ENCODE measurements at regions not wholly inside any gene's neighbourhood (a gene's known extent, or its start where the extent isn't known, plus 50 kb on each side); places are given as distances from the start of the nearest gene placed in this dataset.
"Not testable (repeated sequence)": the region's sequence is repeated elsewhere in the genome, so short reads cannot be mapped to it uniquely, and the experiment has no call there.

DNA sequence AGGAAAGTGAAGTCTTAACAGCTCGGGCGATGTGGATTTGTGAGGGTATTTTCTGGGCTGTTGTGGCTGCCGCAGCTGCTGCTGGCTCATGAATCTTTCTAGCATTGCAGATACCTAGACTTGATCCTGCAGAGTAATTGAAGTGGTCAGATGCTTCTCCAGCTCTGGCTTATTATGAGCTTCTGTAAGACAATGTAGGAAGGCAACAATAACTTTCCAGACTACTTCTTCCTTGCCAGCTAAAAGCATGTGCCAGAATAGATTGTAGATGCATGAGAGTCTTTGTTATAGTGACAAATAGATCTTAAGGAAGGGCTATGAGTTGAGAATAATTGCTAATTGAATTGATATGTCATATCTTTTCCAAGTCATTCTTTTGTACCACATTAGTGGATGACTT, 461.4 kb upstream of the POT1 start:
- no peak for DNase-seq (ENCODE audit: low spot score)

GRCh38 chr7:125386211-125386610, 456.6 kb upstream of the POT1 start:
- no peak for DNase-seq (ENCODE audit: low spot score)

DNA sequence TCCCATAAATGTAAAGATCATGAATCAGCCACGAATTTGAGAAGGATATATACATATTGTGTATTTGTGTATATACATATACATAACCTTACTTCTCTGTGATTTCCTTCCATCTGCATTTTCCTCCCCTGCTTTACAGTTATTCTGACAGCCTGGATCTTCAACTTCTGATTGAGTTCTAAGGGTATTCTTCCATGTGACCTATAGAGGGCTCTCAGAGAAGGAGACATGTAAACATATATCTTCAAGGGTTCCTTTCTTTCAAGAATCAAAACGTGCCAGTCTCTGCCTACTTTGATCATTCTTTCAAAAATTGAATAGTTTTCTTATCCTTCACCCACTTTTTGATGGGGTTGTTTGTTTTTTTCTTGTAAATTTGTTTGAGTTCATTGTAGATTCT, 453.7 kb upstream of the POT1 start:
- no peak for DNase-seq (ENCODE audit: low spot score)

DNA sequence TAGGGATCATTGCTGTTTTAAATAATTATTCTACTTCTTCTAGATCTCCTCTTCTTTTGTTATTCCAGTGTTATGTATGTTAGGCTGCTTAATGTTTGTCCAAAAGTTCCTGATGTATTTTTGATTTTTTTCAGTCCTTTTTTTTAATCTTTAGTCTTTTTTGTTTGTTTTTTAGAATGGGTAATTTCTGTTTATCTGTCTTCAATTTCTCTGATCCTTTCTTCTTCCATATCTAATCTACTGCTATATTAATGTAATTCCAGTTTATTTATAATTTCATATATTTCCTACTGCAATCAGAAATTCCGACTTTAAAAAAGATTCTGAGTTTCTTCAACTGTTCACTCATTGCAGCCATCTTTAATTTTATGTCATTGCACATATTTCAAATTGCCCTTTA, 452.8 kb upstream of the POT1 start:
- no peak for DNase-seq (ENCODE audit: low spot score)

GRCh38 chr7:125375942-125376341, 446.3 kb upstream of the POT1 start:
- no peak for DNase-seq (ENCODE audit: low spot score)

GRCh38 chr7:125370502-125370901, 440.9 kb upstream of the POT1 start:
- no peak for DNase-seq (ENCODE audit: low spot score)

- DNase-seq (ENCODE audit: low spot score): no peak
Observed at GRCh38 chr7:125363873-125364272, 434.2 kb upstream of the POT1 start.

GRCh38 chr7:125358551-125359167, 429.0 kb upstream of the POT1 start:
- DNase-seq (ENCODE audit: low spot score): peak; percentile 17

DNA sequence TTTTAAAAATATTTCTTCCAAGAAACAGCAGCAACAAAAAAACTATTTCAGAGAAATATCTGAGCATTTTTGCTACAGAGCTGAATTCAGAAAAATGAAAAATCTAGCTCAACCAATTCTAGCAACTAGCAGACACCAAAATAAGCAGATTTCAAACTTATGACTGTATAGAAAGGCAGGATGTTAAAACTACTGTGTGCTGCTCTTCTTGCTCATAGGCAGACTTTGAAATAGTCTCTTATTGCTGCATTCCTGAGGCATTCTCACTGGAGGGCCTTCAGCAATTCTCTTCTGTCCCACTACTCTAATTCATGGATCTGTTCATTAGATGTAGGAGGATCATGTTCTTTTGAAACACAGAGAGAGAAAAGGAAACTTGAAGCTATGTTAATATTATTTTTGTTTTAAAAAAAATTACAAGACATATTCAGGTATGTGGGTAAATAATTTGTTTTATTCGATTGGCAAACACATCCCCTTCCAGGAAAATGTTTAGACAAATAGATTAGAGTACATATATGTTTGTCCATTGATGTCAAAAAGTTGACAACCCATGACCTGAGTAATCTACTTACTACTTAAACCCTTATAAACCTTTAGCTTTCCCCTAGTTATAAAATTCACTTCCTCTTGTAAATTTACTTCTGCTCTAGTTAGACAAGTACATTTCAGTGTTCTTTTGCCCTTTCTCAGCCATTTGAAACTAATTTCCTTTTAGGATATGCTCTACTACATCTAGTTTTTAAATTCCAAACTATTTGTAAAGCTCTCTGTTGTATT, 428.2 kb upstream of the POT1 start:
- no peak for DNase-seq (ENCODE audit: low spot score)

GRCh38 chr7:125355899-125356298, 426.3 kb upstream of the POT1 start:
- peak; percentile 64 for DNase-seq (ENCODE audit: low spot score)

DNA sequence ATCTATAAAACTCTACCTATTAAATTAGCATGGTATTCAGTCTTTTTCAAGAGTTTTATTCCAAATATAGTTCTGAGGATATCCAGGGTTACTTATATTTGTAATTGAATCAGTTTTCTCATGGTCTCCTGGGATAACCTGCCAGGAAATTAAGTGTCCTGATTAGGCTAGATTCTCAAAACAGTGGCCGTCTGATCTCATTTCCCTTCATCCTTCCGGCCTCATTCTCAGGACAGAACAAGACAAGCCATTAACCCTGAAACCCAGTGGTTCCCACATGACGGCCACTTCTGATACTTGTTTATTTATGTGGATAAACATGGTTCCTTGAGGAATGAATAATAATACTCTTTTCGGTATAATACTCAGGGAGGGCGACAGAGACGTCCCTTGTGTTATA, 417.6 kb upstream of the POT1 start:
- DNase-seq (ENCODE audit: low spot score): no peak

DNA sequence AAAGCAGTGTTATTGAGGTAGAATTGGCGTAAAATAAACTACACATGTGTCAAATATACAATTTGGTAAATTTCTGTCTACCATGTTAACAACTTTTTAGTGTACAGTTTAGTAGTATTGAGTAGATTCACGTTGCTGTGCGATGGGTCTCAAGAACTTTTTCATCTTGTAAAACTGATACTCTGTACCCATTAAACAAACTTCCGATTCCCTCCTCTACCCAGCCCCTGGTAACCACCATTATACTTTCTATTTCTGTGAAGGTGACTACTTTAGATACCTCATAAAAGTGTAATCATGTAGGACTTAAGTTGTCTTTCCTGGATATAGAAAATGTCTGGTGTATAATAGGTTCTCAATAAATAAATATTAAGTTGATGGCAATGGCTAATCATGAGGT, 408.5 kb upstream of the POT1 start:
- DNase-seq (ENCODE audit: low spot score): no peak

DNA sequence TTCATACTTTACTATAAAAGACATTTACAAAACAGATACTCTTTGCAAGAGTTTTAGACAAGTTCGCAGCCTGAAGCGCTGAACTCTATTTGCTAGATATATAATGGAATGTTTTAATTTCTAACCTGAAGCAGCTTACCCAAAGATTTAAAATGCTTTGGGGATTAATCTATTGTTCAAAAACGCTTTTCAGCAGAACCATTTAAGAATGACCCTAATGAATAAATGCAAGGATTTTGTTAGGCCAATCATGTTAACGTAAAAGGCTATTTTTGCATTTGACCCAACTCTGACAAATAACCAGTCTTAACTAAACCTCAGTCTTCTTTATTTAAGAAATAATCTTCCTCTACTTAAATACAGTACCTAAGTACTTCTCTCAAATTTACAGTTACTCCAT, 406.7 kb upstream of the POT1 start:
- DNase-seq (ENCODE audit: low spot score): no peak

- DNase-seq (ENCODE audit: low spot score): no peak
Observed at GRCh38 chr7:125326666-125327255, 397.1 kb upstream of the POT1 start.

GRCh38 chr7:125316466-125316865, 386.8 kb upstream of the POT1 start:
- peak; percentile 58 for DNase-seq (ENCODE audit: low spot score)

DNA sequence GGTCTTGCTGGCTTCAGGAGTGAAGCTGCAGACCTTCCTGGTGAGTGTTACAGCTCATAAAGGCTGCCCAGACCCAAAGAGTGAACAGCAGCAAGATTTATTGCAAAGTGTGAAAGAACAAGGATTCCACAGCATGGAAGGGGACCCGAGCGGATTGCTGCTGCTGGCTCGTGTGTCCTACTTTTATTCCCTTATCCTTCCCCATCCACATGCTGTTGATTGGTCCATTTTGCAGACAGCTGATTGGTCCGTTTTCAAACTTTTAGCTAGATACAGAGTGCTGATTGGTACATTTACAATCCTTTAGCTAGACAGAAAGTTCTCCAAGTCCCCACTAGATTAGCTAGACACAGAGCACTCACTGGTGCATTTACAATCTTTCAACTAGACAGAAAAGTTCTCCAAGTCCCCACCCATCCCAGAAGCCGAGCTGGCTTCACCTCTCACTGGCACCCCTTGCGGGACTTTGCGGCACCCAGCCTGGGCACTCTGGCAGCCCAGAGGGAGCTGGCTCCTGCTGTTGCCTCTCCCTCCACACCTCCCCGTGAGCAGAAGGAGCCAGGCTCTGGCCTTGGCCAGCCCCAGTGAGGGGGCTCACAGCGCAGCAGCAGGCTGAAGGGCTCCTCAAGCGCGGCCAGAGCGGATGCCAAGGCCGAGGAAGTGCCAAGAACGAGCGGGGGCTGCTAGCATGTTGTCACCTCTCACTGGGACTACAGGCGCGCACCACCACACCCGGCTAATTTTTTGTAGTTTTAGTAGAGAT, 369.6 kb upstream of the POT1 start:
- DNase-seq (ENCODE audit: low spot score): no peak

- DNase-seq (ENCODE audit: low spot score): no peak
Observed at GRCh38 chr7:125279961-125280360, 350.3 kb upstream of the POT1 start.

GRCh38 chr7:125278318-125278717, 348.7 kb upstream of the POT1 start:
- DNase-seq (ENCODE audit: low spot score): no peak

DNA sequence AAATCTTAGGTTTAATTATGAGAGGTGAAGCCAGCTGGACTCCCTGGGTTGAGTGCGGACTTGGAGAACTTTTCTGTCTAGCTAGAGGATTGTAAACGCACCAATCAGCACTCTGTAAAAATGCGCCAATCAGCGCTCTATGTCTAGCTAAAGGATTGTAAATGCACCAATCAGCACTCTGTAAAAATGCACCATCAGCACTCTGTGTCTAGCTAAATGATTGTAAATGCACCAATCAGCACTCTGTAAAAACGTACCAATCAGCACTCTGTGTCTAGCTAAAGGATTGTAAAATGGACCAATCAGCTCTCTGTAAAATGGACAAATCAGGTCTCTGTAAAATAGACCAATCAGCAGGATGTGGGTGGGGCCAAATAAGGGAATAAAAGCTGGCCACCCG, 345.1 kb upstream of the POT1 start:
- DNase-seq (ENCODE audit: low spot score): not testable (repeated sequence)

DNA sequence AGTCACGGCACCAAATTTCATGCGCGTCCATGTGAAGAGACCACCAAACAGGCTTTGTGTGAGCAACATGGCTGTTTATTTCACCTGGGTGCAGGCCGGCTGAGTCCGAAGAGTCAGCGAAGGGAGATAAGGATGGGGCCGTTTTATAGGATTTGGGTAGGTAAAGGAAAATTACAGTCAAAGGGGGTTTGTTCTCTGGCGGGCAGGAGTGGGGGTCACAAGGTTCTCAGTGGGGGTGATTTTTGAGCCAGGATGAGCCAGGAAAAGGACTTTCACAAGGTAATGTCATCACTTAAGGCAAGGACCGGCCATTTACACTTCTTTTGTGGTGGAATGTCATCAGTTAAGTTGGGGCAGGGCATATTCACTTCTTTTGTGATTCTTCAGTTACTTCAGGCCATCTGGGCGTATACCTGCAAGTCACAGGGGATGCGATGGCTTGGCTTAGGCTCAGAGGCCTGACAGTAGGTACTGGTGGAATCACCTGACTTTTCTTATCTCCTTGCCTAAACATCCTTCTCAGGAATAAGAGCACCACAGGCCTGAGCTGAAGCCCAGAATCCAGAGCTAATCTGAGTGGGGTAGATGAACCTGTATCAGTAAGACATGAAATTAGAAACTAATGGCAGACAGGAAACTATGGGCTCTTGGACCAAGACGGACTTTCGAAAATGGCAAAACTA, 334.7 kb upstream of the POT1 start:
- DNase-seq (ENCODE audit: low spot score): not testable (repeated sequence)

DNA sequence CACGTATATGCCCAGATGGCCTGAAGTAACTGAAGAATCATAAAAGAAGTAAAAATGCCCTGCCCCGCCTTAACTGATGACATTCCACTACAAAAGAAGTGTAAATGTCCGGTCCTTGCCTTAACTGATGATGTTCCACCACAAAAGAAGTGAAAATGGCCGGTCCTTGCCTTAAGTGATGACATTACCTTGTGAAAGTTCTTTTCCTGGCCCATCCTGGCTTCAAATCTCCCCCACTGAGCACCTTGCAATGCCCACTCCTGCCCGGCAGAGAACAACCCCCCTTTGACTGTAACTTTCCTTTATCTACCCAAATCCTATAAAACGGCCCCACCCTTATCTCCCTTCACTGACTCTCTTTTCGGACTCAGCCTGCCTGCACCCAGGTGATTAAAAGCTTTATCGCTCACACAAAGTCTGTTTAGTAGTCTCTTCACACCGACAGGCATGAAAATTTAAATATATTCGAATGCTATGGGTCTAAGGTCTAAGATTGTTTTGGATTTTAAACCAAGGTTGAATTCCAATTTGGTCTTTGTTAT, 329.3 kb upstream of the POT1 start:
- DNase-seq (ENCODE audit: low spot score): not testable (repeated sequence)

DNA sequence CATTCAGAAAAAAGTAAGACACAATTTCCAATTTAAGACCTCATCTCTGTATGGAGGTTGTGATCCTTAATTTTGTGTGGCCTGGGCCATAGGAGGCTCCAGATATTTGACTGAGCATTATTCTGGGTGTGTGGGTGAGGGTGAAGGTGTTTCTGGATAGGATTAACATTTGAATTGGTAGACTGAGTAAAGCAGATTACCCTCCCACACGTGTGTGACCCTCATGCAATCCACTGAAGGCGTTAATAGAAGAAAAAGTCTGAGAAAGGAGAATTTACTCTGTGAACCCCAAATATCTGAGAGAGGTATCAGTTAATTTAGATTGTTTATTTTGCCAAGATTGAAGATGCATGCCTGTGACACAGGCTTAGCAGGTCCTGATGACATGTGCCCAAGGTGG, 328.0 kb upstream of the POT1 start:
- DNase-seq (ENCODE audit: low spot score): no peak
